Peyer's patch (tissue), 4 donors: ENCODE measurements at regions not wholly inside any gene's neighbourhood (a gene's known extent, or its start where the extent isn't known, plus 50 kb on each side); places are given as distances from the start of the nearest gene placed in this dataset.

Experiments used
- POLR2A ChIP-seq, 2 donors: fragments of 450-650 bp; IDR thresholded peaks; one replicate each; pipeline ENCODE4 v1.5.1; 2017; ENCODE audit warnings: antibody characterized with exemption in 2 of 2, mild to moderate bottlenecking in 2 of 2, moderate library complexity in 2 of 2
- TF ChIP-seq, protein P1 (sequence below), 6 experiments: fragments of 450-650 bp in 4 of 6; fragments of 200-600 bp in 2 of 6; sonication (generic) in 1 of 6; IDR thresholded peaks; one replicate each; pipeline ENCODE4 v1.5.1; 2017 to 2019; ENCODE audit warnings: antibody characterized with exemption in 6 of 6, mild to moderate bottlenecking in 3 of 6, moderate library complexity in 1 of 6

DNA sequence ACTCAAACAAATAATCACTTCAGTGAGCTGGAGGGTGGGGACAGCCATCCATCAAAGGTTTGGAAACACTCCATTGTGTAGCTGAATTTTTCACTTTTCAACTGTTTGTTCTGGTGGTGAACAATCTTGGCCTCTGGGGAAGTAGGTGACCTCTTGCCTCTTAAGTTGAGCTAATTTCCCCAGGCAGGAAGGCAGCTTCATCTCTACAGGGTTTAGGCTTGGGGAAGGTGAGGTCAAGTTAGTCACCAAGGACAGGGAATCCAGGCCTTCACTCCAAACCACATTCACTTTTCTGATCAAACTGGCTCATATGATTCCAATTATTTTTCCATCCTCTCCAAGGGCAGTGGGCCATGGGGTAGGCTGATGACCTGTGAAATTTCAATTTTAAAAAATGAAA lies 138.3 kb upstream of the HABP2 start:
- TF ChIP-seq, protein P1, sequence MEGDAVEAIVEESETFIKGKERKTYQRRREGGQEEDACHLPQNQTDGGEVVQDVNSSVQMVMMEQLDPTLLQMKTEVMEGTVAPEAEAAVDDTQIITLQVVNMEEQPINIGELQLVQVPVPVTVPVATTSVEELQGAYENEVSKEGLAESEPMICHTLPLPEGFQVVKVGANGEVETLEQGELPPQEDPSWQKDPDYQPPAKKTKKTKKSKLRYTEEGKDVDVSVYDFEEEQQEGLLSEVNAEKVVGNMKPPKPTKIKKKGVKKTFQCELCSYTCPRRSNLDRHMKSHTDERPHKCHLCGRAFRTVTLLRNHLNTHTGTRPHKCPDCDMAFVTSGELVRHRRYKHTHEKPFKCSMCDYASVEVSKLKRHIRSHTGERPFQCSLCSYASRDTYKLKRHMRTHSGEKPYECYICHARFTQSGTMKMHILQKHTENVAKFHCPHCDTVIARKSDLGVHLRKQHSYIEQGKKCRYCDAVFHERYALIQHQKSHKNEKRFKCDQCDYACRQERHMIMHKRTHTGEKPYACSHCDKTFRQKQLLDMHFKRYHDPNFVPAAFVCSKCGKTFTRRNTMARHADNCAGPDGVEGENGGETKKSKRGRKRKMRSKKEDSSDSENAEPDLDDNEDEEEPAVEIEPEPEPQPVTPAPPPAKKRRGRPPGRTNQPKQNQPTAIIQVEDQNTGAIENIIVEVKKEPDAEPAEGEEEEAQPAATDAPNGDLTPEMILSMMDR (IDR thresholded peaks at IDR 0.05), result no peak
- TF ChIP-seq POLR2A (IDR thresholded peaks at IDR 0.05), result no peak
